ENCODE measurements at regions not wholly inside any gene's neighbourhood (a gene's known extent, or its start where the extent isn't known, plus 50 kb on each side); places are given as distances from the start of the nearest gene placed in this dataset.

DNA sequence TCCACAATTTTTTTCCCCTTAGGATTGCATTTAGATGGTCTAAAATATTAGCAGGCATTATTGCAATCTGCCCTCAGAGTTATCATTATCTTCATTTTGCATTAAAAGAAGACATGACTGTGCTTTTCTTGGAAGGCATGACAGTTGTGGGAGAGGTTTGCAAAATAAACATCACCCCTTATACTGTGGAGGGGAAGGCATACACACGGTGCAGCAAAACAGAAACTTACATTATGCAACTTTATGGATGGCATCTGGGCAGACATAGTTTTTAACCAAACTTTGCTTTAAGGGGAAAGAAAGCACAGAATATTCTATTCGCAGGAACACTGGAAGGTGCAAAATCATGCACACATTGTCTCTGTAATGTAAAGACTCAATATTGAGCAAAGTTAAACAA is 505.8 kb upstream of the ADAMTS16 start:
- TF ChIP-seq, protein P1, sequence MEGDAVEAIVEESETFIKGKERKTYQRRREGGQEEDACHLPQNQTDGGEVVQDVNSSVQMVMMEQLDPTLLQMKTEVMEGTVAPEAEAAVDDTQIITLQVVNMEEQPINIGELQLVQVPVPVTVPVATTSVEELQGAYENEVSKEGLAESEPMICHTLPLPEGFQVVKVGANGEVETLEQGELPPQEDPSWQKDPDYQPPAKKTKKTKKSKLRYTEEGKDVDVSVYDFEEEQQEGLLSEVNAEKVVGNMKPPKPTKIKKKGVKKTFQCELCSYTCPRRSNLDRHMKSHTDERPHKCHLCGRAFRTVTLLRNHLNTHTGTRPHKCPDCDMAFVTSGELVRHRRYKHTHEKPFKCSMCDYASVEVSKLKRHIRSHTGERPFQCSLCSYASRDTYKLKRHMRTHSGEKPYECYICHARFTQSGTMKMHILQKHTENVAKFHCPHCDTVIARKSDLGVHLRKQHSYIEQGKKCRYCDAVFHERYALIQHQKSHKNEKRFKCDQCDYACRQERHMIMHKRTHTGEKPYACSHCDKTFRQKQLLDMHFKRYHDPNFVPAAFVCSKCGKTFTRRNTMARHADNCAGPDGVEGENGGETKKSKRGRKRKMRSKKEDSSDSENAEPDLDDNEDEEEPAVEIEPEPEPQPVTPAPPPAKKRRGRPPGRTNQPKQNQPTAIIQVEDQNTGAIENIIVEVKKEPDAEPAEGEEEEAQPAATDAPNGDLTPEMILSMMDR (conservative IDR thresholded peaks at IDR 0.05; ENCODE audit: low read length), result no peak
- TF ChIP-seq EZH2phosphoT487 (IDR thresholded peaks at IDR 0.05; ENCODE audit: borderline replicate concordance, low read depth, low read length), result no peak

Measured in OCI-LY7 (cell line).